GM23338 (cell line): ENCODE measurements at regions not wholly inside any gene's neighbourhood (a gene's known extent, or its start where the extent isn't known, plus 50 kb on each side); places are given as distances from the start of the nearest gene placed in this dataset.

Experiments
- ATAC-seq: fragments of 200-7000 bp; cut with Tn5 transposase; 3 replicates; pipeline ENCODE4 v1.9.1; 2020
- DNase-seq: peaks from one replicate; pipeline ENCODE4 v3.0.0-alpha.2; 2015; ENCODE audit warnings: low spot score
- H2AFZ ChIP-seq: fragments of 200-600 bp; sonication (generic); 2 replicates; pipeline ENCODE4 v1.8.0; 2016; ENCODE audit warnings: antibody characterized with exemption, mild to moderate bottlenecking, moderate library complexity
- H3F3A ChIP-seq: fragments of 200-600 bp; sonication (generic); replicated peaks from 2 replicates; pipeline ENCODE4 v1.8.0; 2017; ENCODE audit warnings: antibody characterized with exemption, mixed run types, low read depth
- H3K27ac ChIP-seq: fragments of 200-600 bp; sonication (generic); 2 replicates; pipeline ENCODE4 v1.6.1; 2016; ENCODE audit warnings: low read depth
- H3K27me3 ChIP-seq: fragments of 200-600 bp; sonication (generic); 2 replicates; pipeline ENCODE4 v1.8.0; 2016; ENCODE audit warnings: mild to moderate bottlenecking, mixed run types, moderate library complexity; ENCODE audit not compliant: insufficient read depth
- H3K36me3 ChIP-seq: fragments of 200-600 bp; sonication (generic); 2 replicates; pipeline ENCODE4 v1.8.0; 2016; ENCODE audit warnings: mild to moderate bottlenecking; ENCODE audit not compliant: insufficient read depth
- H3K4me1 ChIP-seq: fragments of 200-600 bp; sonication (generic); 2 replicates; pipeline ENCODE4 v1.8.0; 2016; ENCODE audit warnings: mild to moderate bottlenecking, moderate library complexity; ENCODE audit not compliant: insufficient read depth
- H3K4me2 ChIP-seq: fragments of 200-600 bp; sonication (generic); 2 replicates; pipeline ENCODE4 v1.7.1; 2017; ENCODE audit warnings: mixed run types
- H3K4me3 ChIP-seq: fragments of 200-600 bp; sonication (generic); 2 replicates; pipeline ENCODE4 v1.6.1; 2016; ENCODE audit warnings: mixed run types
- H3K79me2 ChIP-seq: fragments of 200-600 bp; sonication (generic); replicated peaks from 2 replicates; pipeline ENCODE4 v1.8.0; 2017; ENCODE audit warnings: mild to moderate bottlenecking; ENCODE audit not compliant: insufficient read depth
- H3K9me2 ChIP-seq: fragments of 200-600 bp; sonication (generic); 2 replicates; pipeline ENCODE4 v1.8.0; 2017; ENCODE audit not compliant: insufficient read depth
- H4K20me1 ChIP-seq: fragments of 200-600 bp; sonication (generic); replicated peaks from 2 replicates; pipeline ENCODE4 v1.8.0; 2017; ENCODE audit warnings: mild to moderate bottlenecking; ENCODE audit not compliant: insufficient read depth
- H3K27ac Mint-ChIP-seq: 2 replicates; pipeline ENCODE4 v1.8.0; 2020; ENCODE audit warnings: inconsistent platforms, mild to moderate bottlenecking, moderate library complexity, mixed read lengths
- H3K27me3 Mint-ChIP-seq: 3 replicates; pipeline ENCODE4 v1.8.0; 2022; ENCODE audit warnings: low read depth, mild to moderate bottlenecking, moderate library complexity, mixed read lengths, inconsistent platforms; ENCODE audit not compliant: insufficient read depth, poor library complexity
- H3K36me3 Mint-ChIP-seq: 3 replicates; pipeline ENCODE4 v1.8.0; 2021; ENCODE audit warnings: low read depth, mild to moderate bottlenecking, inconsistent platforms, moderate library complexity, mixed read lengths
- H3K4me1 Mint-ChIP-seq: 3 replicates; pipeline ENCODE4 v1.8.0; 2020; ENCODE audit warnings: mild to moderate bottlenecking, inconsistent platforms, mixed read lengths
- H3K4me3 Mint-ChIP-seq: 3 replicates; pipeline ENCODE4 v1.8.0; 2021; ENCODE audit warnings: moderate library complexity, mild to moderate bottlenecking, inconsistent platforms, mixed read lengths
- H3K9me3 Mint-ChIP-seq: 3 replicates; pipeline ENCODE4 v1.8.0; 2020; ENCODE audit warnings: moderate library complexity, mild to moderate bottlenecking, inconsistent platforms, mixed read lengths
- CREB1 ChIP-seq: fragments of 250-450 bp; sonication (Bioruptor Pico); IDR thresholded peaks from 2 replicates; pipeline ENCODE4 v1.5.0; 2020; ENCODE audit warnings: low read depth, mild to moderate bottlenecking, moderate library complexity
- EZH2 ChIP-seq: fragments of 200-600 bp; sonication (generic); IDR thresholded peaks from one replicate; pipeline ENCODE4 v1.8.0; 2017; ENCODE audit warnings: antibody characterized with exemption, mild to moderate bottlenecking, low read depth; ENCODE audit not compliant: unreplicated experiment
- EZH2phosphoT487 ChIP-seq: fragments of 200-600 bp; sonication (generic); IDR thresholded peaks from one replicate; pipeline ENCODE4 v1.8.1; 2018; ENCODE audit warnings: antibody characterized with exemption; ENCODE audit not compliant: unreplicated experiment
- NANOG ChIP-seq: IDR thresholded peaks from 2 replicates; pipeline ENCODE4 v1.6.1; 2016; ENCODE audit warnings: antibody characterized with exemption, borderline replicate concordance
- POLR2AphosphoS5 ChIP-seq: IDR thresholded peaks from 2 replicates; pipeline ENCODE4 v1.6.1; 2016; ENCODE audit warnings: antibody characterized with exemption, low read depth
- STAT1 ChIP-seq: IDR thresholded peaks from one replicate; pipeline ENCODE4 v1.6.1; 2016; ENCODE audit warnings: antibody characterized with exemption; ENCODE audit not compliant: unreplicated experiment
- ZNF114 ChIP-seq: fragments of 250-450 bp; sonication (Bioruptor Pico); IDR thresholded peaks from 2 replicates; pipeline ENCODE4 v1.5.0; 2020; ENCODE audit warnings: mild to moderate bottlenecking, moderate library complexity
- TF ChIP-seq, protein P1 (sequence below), 2 experiments: fragments of 200-600 bp in 1 of 2; sonication (generic) in 1 of 2; conservative IDR thresholded peaks; 2 replicates each; pipeline versions ENCODE4 v1.5.1 to v1.6.1; 2016 to 2017; ENCODE audit warnings: antibody characterized with exemption in 2 of 2, low read depth in 2 of 2, mild to moderate bottlenecking in 2 of 2, moderate library complexity in 1 of 2
- TF ChIP-seq, protein P2 (sequence below): IDR thresholded peaks from 2 replicates; pipeline ENCODE4 v1.6.1; 2016; ENCODE audit warnings: antibody characterized with exemption
- TF ChIP-seq, protein P3 (sequence below): IDR thresholded peaks from one replicate; pipeline ENCODE4 v1.6.1; 2018; ENCODE audit warnings: antibody characterized with exemption; ENCODE audit not compliant: unreplicated experiment

DNA sequence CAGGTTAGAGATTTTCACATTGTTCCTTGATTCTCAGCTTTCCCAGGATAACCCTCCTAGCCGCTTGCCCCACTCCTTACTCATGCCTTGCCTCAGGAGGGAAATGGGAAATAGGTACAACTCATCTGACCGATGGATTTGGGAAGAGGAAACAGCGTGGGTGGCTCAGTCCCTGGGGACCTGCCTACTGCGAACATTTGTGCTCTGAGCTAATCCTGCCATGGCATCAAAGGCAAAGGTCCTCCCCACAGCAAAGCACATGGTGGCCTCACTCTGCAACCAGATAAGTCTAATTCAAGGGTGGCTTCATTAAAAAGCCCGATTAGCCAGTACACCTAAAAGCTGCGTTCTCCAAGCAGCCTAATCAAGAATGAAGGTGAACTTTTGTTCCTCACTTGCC, 82.4 kb upstream of the ADRA1B start:
- Mint-ChIP-seq H3K36me3 (no peaks in the 10 kb centered on the region), H3K4me1 (no peaks in the 10 kb centered on the region), H3K4me3 (no peak overlapping the region), H3K9me3 (no peaks in the 10 kb centered on the region), H3K27me3 (peaks cover 2% of the 10 kb centered on the region), H3K27ac (no peak overlapping the region)
- Histone ChIP-seq H2AFZ (peak overlapping the region; percentile 80; the same call in 1 of the 2 replicates), H3K4me1 (no peaks in the 10 kb centered on the region), H3K4me3 (no peak overlapping the region), H3K9me2 (no peaks in the 10 kb centered on the region), H3K27me3 (no peaks in the 10 kb centered on the region), H3F3A (no peaks in the 10 kb centered on the region), H3K4me2 (no peak overlapping the region), H3K27ac (no peak overlapping the region), H3K79me2 (no peaks in the 10 kb centered on the region), H4K20me1 (no peaks in the 10 kb centered on the region), H3K36me3 (no peaks in the 10 kb centered on the region)
- no peak for DNase-seq
- no peak for ATAC-seq
- TF ChIP-seq NANOG (no peak), ZNF114 (no peak), EZH2 (no peak), EZH2phosphoT487 (no peak)

GRCh38 chr5:159835548-159835947, 80.7 kb upstream of the ADRA1B start:
- no peak overlapping the region for H3K27ac ChIP-seq
- H3F3A ChIP-seq = no peaks in the 10 kb centered on the region
- no peak for ATAC-seq
- H3K4me3 Mint-ChIP-seq = no peak overlapping the region
- no peak for DNase-seq
- no peaks in the 10 kb centered on the region for H3K4me1 ChIP-seq
- H3K4me1 Mint-ChIP-seq = no peaks in the 10 kb centered on the region
- no peaks in the 10 kb centered on the region for H3K27me3 ChIP-seq
- H3K27me3 Mint-ChIP-seq = peaks cover 2% of the 10 kb centered on the region
- no peaks in the 10 kb centered on the region for H3K9me2 ChIP-seq
- no peaks in the 10 kb centered on the region for H3K36me3 Mint-ChIP-seq
- H4K20me1 ChIP-seq = no peaks in the 10 kb centered on the region
- no peak overlapping the region for H2AFZ ChIP-seq
- H3K4me2 ChIP-seq = no peak overlapping the region
- H3K36me3 ChIP-seq = no peaks in the 10 kb centered on the region
- no peak overlapping the region for H3K4me3 ChIP-seq
- H3K79me2 ChIP-seq = no peaks in the 10 kb centered on the region
- no peaks in the 10 kb centered on the region for H3K9me3 Mint-ChIP-seq
- no peak overlapping the region for H3K27ac Mint-ChIP-seq
- TF ChIP-seq ZNF114 (no peak), EZH2 (no peak), NANOG (no peak), CREB1 (CRISPR knock-in tag) (no peak), POLR2AphosphoS5 (no peak), EZH2phosphoT487 (no peak), STAT1 (no peak)
- TF ChIP-seq, protein P1, sequence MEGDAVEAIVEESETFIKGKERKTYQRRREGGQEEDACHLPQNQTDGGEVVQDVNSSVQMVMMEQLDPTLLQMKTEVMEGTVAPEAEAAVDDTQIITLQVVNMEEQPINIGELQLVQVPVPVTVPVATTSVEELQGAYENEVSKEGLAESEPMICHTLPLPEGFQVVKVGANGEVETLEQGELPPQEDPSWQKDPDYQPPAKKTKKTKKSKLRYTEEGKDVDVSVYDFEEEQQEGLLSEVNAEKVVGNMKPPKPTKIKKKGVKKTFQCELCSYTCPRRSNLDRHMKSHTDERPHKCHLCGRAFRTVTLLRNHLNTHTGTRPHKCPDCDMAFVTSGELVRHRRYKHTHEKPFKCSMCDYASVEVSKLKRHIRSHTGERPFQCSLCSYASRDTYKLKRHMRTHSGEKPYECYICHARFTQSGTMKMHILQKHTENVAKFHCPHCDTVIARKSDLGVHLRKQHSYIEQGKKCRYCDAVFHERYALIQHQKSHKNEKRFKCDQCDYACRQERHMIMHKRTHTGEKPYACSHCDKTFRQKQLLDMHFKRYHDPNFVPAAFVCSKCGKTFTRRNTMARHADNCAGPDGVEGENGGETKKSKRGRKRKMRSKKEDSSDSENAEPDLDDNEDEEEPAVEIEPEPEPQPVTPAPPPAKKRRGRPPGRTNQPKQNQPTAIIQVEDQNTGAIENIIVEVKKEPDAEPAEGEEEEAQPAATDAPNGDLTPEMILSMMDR (conservative IDR thresholded peaks at IDR 0.05; ENCODE audit: low read depth in 2 of 2) = no peak
- TF ChIP-seq, protein P2, sequence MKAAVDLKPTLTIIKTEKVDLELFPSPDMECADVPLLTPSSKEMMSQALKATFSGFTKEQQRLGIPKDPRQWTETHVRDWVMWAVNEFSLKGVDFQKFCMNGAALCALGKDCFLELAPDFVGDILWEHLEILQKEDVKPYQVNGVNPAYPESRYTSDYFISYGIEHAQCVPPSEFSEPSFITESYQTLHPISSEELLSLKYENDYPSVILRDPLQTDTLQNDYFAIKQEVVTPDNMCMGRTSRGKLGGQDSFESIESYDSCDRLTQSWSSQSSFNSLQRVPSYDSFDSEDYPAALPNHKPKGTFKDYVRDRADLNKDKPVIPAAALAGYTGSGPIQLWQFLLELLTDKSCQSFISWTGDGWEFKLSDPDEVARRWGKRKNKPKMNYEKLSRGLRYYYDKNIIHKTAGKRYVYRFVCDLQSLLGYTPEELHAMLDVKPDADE = no peak
- TF ChIP-seq, protein P3, sequence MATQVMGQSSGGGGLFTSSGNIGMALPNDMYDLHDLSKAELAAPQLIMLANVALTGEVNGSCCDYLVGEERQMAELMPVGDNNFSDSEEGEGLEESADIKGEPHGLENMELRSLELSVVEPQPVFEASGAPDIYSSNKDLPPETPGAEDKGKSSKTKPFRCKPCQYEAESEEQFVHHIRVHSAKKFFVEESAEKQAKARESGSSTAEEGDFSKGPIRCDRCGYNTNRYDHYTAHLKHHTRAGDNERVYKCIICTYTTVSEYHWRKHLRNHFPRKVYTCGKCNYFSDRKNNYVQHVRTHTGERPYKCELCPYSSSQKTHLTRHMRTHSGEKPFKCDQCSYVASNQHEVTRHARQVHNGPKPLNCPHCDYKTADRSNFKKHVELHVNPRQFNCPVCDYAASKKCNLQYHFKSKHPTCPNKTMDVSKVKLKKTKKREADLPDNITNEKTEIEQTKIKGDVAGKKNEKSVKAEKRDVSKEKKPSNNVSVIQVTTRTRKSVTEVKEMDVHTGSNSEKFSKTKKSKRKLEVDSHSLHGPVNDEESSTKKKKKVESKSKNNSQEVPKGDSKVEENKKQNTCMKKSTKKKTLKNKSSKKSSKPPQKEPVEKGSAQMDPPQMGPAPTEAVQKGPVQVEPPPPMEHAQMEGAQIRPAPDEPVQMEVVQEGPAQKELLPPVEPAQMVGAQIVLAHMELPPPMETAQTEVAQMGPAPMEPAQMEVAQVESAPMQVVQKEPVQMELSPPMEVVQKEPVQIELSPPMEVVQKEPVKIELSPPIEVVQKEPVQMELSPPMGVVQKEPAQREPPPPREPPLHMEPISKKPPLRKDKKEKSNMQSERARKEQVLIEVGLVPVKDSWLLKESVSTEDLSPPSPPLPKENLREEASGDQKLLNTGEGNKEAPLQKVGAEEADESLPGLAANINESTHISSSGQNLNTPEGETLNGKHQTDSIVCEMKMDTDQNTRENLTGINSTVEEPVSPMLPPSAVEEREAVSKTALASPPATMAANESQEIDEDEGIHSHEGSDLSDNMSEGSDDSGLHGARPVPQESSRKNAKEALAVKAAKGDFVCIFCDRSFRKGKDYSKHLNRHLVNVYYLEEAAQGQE = no peak
